GM12878 (cell line): ENCODE measurements at regions not wholly inside any gene's neighbourhood (a gene's known extent, or its start where the extent isn't known, plus 50 kb on each side); places are given as distances from the start of the nearest gene placed in this dataset.

Experiments used
- ATAC-seq: fragments of 200-7000 bp; cut with Tn5 transposase; 3 replicates; pipeline ENCODE4 v1.9.1; 2020; ENCODE audit warnings: mild to moderate bottlenecking, moderate library complexity
- BruUV-seq: library from RNA; stranded (reverse); fragments of 400-500 nt; replicated peaks from 2 replicates; lab custom pipeline; 2021; lab: Mats Ljungman, UMichigan
- CTCF ChIA-PET: fragments of 300-600 bp; sonication (Branson Sonifier 250); formaldehyde crosslinking; extraction: SDS; loops from one replicate; lab custom pipeline; 2021; ENCODE audit warnings: inconsistent platforms; lab: Yijun Ruan, JAX
- POLR2A ChIA-PET: fragments of 350-600 bp; formaldehyde crosslinking; extraction: SDS; loops from one replicate; lab custom pipeline; 2021; ENCODE audit warnings: inconsistent platforms; lab: Charles Lee
- RAD21 ChIA-PET: fragments of 300-600 bp; sonication (Branson Sonifier 250); formaldehyde crosslinking; loops from one replicate; lab custom pipeline; 2023; ENCODE audit warnings: antibody characterized with exemption; ENCODE audit not compliant: unreplicated experiment; lab: Charles Lee
- SMC1A ChIA-PET: fragments of 300-600 bp; sonication (Branson Sonifier 250); formaldehyde crosslinking; loops from one replicate; lab custom pipeline; 2023; ENCODE audit not compliant: unreplicated experiment, uncharacterized antibody; lab: Charles Lee
- DNase-seq: peaks from one replicate; pipeline ENCODE4 v3.0.0-alpha.2; 2011; ENCODE audit warnings: low read depth, low spot score
- FAIRE-seq: peaks from 3 replicates; lab custom pipeline; 2011; peaks lifted over from hg19 to GRCh38; lab: Jason Lieb, UNC
- H2AFZ ChIP-seq: 2 replicates; pipeline ENCODE4 v1.6.0; 2011; ENCODE audit warnings: low read depth, low read length, control low read depth; ENCODE audit not compliant: control insufficient read depth
- H3K27ac ChIP-seq: 2 replicates; pipeline ENCODE4 v1.5.1; 2011; ENCODE audit warnings: control low read depth; ENCODE audit not compliant: control insufficient read depth, insufficient read depth
- H3K27me3 ChIP-seq, 2 experiments: replicated peaks in 1 of 2; 2 replicates each; pipeline versions ENCODE4 v1.6.0 to v1.6.1; 2011; ENCODE audit warnings: low read length in 1 of 2; ENCODE audit not compliant: control insufficient read depth in 2 of 2, insufficient read depth in 2 of 2
- H3K36me3 ChIP-seq, 2 experiments: 2 replicates each; pipeline ENCODE4 v1.5.1; 2011; ENCODE audit warnings: low read length in 1 of 2; ENCODE audit not compliant: control insufficient read depth in 2 of 2, insufficient read depth in 2 of 2
- H3K4me1 ChIP-seq: 2 replicates; pipeline ENCODE4 v1.6.1; 2011; ENCODE audit warnings: mild to moderate bottlenecking, low read length, moderate library complexity, mixed read lengths; ENCODE audit not compliant: control insufficient read depth, insufficient read depth
- H3K4me2 ChIP-seq: 2 replicates; pipeline ENCODE4 v1.6.0; 2011; ENCODE audit warnings: control low read depth; ENCODE audit not compliant: control insufficient read depth, insufficient read depth
- H3K4me3 ChIP-seq: fragments of 200-600 bp; sonication (generic); 2 replicates; pipeline ENCODE4 v1.5.1; 2016
- H3K79me2 ChIP-seq: 2 replicates; pipeline ENCODE4 v1.6.0; 2011; ENCODE audit warnings: low read length; ENCODE audit not compliant: control insufficient read depth, insufficient read depth
- H3K9ac ChIP-seq: 2 replicates; pipeline ENCODE4 v1.8.0; 2011; ENCODE audit warnings: low read length, control low read depth, mixed read lengths; ENCODE audit not compliant: control insufficient read depth, insufficient read depth
- H3K9me3 ChIP-seq: replicated peaks from 3 replicates; pipeline ENCODE4 v1.5.1; 2011; ENCODE audit warnings: mild to moderate bottlenecking, low read length; ENCODE audit not compliant: control insufficient read depth, insufficient read depth
- H4K20me1 ChIP-seq: 2 replicates; pipeline ENCODE4 v1.6.0; 2011; ENCODE audit not compliant: control insufficient read depth, insufficient read depth
- CREB1 ChIP-seq: IDR thresholded peaks from 2 replicates; pipeline ENCODE4 v1.6.1; 2012; ENCODE audit warnings: low read depth, mild to moderate bottlenecking, inconsistent platforms
- FOXK2 ChIP-seq: fragments of 450-650 bp; IDR thresholded peaks from 2 replicates; pipeline ENCODE4 v1.6.1; 2017; ENCODE audit warnings: mild to moderate bottlenecking, moderate library complexity
- MEF2A ChIP-seq: IDR thresholded peaks from 2 replicates; pipeline ENCODE4 v1.6.1; 2011; ENCODE audit warnings: low read depth, mild to moderate bottlenecking, low read length, moderate library complexity; ENCODE audit not compliant: insufficient read depth
- RB1 ChIP-seq: fragments of 450-650 bp; formaldehyde crosslinking; IDR thresholded peaks from 2 replicates; pipeline ENCODE4 v1.6.1; 2017; ENCODE audit warnings: mild to moderate bottlenecking, borderline replicate concordance
- SRF ChIP-seq, 2 experiments: IDR thresholded peaks; 2 replicates each; pipeline ENCODE4 v1.6.1; 2011; ENCODE audit warnings: low read depth in 2 of 2, low read length in 2 of 2, mild to moderate bottlenecking in 1 of 2, moderate library complexity in 1 of 2
- TBL1XR1 ChIP-seq: IDR thresholded peaks from 2 replicates; pipeline ENCODE4 v1.6.1; 2012; ENCODE audit warnings: low read depth, low read length, improper control_type of control experiment
- TCF7 ChIP-seq: IDR thresholded peaks from 2 replicates; pipeline ENCODE4 v1.6.1; 2014; ENCODE audit warnings: antibody characterized with exemption, borderline replicate concordance
- ZSCAN29 ChIP-seq: fragments of 450-650 bp; IDR thresholded peaks from 2 replicates; pipeline ENCODE4 v1.6.1; 2017; ENCODE audit warnings: mild to moderate bottlenecking, moderate library complexity
- WGBS: methylation state at CpG from one replicate; pipeline ENCODE4 v1.1.6; 2016; ENCODE audit warnings: low lambda C conversion rate; ENCODE audit not compliant: insufficient replicate concordance, insufficient coverage; ENCODE audit errors: missing lambda C conversion rate; 5-methylcytosine and 5-hydroxymethylcytosine counted together
- in situ Hi-C: fragments of 300-500 bp; cut with MboI; formaldehyde crosslinking; loops from 9 replicates; pipeline ENCODE4 v1.14.3; 2018; ENCODE audit warnings: mixed read lengths
- intact Hi-C: fragments of 100-400 bp; cut with micrococcal nuclease; formaldehyde crosslinking; loops from one replicate; pipeline ENCODE4 v1.14.2; 2022; ENCODE audit not compliant: unreplicated experiment
- TF ChIP-seq, protein P1 (sequence below): fragments of 450-650 bp; IDR thresholded peaks from 2 replicates; pipeline ENCODE4 v1.6.1; 2017; ENCODE audit warnings: mild to moderate bottlenecking
- TF ChIP-seq, protein P2 (sequence below): fragments of 450-650 bp; IDR thresholded peaks from 2 replicates; pipeline ENCODE4 v1.6.1; 2017; ENCODE audit warnings: antibody characterized with exemption, mild to moderate bottlenecking, moderate library complexity

DNA sequence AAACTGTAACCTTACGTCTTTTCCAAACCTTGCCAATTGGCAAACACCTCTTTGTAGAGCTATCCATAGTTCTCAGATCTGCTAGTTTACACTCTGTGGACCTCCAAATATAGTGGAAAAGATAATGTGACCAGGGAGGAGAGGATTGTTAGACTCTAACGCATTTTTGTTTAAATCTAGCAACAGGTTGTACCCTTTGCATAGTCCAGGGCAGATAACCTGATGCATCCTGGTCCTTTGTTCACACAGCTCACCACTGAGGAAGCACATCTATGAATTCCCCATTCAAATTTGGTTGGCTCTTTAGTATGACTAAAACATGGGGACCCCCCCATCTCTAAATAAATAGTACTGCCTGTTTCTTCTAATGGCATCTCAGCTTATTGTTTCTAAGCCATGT, 55.9 kb downstream of the PAGE2 start:
- DNase-seq (no peak), FAIRE-seq (no peak), ATAC-seq (no peak)
- H3K36me3 ChIP-seq = no peaks in the 10 kb centered on the region
- H4K20me1 ChIP-seq = no peaks in the 10 kb centered on the region
- TF ChIP-seq MEF2A = no peak
- TF ChIP-seq ZSCAN29 = no peak
- TF ChIP-seq FOXK2 = no peak
- no peak for TF ChIP-seq CREB1
- TF ChIP-seq, protein P1, sequence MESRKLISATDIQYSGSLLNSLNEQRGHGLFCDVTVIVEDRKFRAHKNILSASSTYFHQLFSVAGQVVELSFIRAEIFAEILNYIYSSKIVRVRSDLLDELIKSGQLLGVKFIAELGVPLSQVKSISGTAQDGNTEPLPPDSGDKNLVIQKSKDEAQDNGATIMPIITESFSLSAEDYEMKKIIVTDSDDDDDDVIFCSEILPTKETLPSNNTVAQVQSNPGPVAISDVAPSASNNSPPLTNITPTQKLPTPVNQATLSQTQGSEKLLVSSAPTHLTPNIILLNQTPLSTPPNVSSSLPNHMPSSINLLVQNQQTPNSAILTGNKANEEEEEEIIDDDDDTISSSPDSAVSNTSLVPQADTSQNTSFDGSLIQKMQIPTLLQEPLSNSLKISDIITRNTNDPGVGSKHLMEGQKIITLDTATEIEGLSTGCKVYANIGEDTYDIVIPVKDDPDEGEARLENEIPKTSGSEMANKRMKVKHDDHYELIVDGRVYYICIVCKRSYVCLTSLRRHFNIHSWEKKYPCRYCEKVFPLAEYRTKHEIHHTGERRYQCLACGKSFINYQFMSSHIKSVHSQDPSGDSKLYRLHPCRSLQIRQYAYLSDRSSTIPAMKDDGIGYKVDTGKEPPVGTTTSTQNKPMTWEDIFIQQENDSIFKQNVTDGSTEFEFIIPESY = no peak
- TF ChIP-seq TBL1XR1 = no peak
- TF ChIP-seq SRF (IDR thresholded peaks at IDR 0.05; ENCODE audit: low read depth in 2 of 2, low read length in 2 of 2) = no peak
- TF ChIP-seq TCF7 = no peak
- no peak for TF ChIP-seq RB1
- TF ChIP-seq, protein P2, sequence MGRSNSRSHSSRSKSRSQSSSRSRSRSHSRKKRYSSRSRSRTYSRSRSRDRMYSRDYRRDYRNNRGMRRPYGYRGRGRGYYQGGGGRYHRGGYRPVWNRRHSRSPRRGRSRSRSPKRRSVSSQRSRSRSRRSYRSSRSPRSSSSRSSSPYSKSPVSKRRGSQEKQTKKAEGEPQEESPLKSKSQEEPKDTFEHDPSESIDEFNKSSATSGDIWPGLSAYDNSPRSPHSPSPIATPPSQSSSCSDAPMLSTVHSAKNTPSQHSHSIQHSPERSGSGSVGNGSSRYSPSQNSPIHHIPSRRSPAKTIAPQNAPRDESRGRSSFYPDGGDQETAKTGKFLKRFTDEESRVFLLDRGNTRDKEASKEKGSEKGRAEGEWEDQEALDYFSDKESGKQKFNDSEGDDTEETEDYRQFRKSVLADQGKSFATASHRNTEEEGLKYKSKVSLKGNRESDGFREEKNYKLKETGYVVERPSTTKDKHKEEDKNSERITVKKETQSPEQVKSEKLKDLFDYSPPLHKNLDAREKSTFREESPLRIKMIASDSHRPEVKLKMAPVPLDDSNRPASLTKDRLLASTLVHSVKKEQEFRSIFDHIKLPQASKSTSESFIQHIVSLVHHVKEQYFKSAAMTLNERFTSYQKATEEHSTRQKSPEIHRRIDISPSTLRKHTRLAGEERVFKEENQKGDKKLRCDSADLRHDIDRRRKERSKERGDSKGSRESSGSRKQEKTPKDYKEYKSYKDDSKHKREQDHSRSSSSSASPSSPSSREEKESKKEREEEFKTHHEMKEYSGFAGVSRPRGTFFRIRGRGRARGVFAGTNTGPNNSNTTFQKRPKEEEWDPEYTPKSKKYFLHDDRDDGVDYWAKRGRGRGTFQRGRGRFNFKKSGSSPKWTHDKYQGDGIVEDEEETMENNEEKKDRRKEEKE = no peak
- 42% methylated on average over 2 of the region's 2 CpGs for WGBS
- ChIA-PET CTCF (interaction anchor here (1.3 kb wide), 1 partner anchor 10 kb away, joined by 3 read pairs; no protein-coding TSS in a partner anchor), POLR2A (no interaction called here), RAD21 (no interaction called here), SMC1A (interaction anchor here (1.4 to 1.6 kb wide), 2 partner anchors 10 to 15 kb away, joined by 3 read pairs; no protein-coding TSS in a partner anchor)
- no peak overlapping the region for H3K4me2 ChIP-seq
- intact Hi-C loops = no loop called here
- no peaks in the 10 kb centered on the region for H3K27me3 ChIP-seq
- no peak overlapping the region for H3K27ac ChIP-seq
- no peak overlapping the region for H3K4me3 ChIP-seq
- H3K9me3 ChIP-seq = no peaks in the 10 kb centered on the region
- in situ Hi-C loops = no loop called here
- no peaks in the 10 kb centered on the region for H3K4me1 ChIP-seq
- no peak overlapping the region for H2AFZ ChIP-seq
- no peaks in the 10 kb centered on the region for H3K79me2 ChIP-seq
- no peak overlapping the region for H3K9ac ChIP-seq
- no TSS peak for BruUV-seq
